ENCODE measurements at regions not wholly inside any gene's neighbourhood (a gene's known extent, or its start where the extent isn't known, plus 50 kb on each side); places are given as distances from the start of the nearest gene placed in this dataset.
"Not testable (repeated sequence)": the region's sequence is repeated elsewhere in the genome, so short reads cannot be mapped to it uniquely, and the experiment has no call there.

DNA sequence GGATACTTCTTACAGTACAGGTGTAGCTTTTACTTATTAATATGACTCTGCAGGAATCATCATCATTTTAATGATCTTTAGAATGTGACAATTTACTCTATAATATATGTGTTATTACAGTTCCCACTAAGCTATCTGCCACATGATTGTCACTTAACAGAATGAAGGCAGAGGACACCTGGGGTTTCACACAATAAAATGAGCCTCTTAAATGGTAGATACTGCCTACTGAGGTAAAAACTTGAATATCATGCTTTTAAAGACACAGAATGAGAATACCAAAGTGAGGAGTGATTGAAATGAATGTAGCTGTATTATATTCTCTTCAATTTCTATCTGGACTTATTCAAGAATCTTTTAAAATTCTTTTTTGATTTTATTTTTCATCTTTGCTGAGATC lies 1255.3 kb upstream of the LRRN3 start:
- DNase-seq, result no peak

DNA sequence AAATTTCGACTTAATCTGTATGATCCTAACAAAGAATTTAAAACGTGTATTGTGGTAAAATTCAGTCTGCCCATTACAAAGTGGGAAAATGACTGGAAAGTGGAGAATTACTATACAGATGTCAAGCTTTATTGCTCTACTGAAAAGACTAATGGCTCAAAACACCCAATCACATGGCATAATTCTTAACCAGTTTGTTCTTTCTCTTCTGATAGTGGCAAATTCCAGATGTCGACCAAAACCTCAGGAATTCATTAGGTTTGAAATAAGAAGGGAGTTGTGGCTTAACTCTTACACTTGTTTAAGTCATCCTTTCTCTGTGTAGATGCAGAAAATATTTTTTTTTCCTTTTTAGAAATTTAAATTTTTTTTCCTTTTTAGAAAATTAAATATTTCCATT lies 1254.9 kb upstream of the LRRN3 start:
- no peak for DNase-seq

DNA sequence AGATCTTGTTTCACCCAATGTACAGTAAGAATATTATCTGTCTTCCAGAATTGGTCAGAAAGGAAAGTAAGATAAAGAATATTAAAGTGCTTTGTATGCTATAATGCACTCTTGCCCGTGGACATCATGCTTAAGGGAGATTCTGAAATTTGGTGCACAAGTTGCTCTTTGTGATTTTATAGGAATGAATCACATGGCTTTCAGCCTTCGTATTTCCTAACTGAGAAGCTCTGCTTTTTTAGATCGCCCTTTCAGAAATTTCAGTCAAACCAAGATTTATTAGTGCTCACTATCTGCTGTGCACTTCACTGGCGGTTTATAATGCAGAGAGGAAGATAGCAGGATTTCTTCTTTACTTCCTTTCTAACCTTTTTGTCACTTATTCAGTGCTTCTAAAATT lies 1248.5 kb upstream of the LRRN3 start:
- no peak for DNase-seq

DNA sequence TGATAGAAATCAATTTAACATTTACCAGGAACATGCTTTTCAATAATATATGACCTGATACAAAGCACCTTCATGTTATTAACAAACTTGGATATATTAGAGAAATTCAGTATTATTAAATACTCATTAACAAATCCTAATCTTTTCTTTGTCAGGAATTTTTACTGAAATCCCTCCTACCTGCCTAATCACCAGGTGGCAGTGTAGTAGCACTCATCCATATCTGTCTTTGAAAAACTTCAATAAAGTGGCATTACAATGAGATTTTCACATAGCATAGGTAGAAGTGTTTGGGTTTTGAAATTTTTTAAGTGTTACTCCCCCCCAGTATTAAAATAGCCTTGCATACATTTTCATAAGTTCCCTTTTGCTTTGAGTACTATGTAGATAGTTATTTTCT lies 1246.6 kb upstream of the LRRN3 start:
- DNase-seq, result no peak

DNA sequence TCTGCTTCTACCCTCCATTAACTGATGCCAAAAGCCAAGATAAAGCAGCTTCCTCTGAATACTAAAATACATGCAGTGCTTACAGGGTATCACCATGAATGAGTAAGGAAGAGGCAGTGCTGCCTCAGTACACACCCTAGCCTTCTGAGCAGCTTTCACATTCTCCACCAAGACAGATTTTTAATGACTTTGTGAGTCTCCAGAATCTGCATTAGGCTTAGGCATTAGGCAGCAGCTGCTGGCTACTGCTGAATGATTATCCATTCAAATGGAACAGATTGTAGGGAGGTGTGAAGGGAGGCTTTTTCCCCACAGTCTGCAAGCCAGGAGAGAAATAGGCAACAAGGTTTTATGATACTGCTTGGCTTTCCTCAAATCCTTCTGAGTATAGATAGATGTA lies 1226.7 kb upstream of the LRRN3 start:
- no peak for DNase-seq

DNA sequence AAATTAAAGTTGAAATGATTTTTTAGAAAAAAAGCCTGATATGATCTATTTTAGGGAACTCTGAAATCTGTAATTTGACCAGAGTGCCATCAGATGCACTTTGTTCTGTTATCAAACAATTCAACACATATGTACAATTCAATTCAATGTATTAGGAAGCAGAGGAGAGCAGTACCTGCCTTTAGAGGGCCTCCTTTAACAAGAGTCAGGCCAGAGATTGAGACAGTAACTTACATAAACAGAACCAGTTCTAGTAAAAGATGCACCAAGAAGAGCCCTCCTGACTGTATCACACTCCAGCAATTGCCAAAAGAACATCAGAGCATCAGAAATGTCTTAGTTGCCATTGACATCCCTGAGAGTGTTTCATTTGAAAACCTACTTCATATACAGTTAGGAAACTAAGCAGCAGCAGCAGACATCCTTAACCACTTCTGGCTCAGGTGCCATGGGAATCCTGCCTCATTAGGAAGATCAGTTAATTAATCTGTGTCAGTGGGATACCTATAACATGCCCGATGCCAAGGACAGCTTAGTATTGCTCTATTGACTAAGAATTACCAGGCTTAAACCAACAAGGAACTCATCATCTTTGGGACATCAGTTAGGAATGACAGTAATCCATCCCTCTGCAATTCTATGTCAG lies 1222.6 kb upstream of the LRRN3 start:
- no peak for DNase-seq

DNA sequence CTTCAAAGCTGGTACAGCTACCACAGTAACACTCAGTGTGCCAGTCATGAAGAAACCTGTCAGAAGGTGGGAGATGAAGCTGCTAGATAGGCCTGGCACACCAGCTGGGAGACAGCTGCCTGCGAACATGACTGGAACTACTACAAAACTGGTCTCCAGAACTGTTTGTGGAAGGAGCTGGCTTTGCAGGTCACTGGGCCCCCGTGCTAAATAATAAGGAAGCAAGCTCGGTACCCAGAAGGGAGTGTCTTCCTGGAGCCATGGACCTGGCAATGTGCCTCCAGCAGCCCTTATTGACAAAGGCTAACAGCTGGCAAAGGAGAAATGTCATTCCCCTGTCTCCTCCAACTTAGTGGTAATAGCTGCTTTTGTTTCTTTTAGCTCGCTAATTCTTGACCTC lies 1217.6 kb upstream of the LRRN3 start:
- DNase-seq, result no peak

DNA sequence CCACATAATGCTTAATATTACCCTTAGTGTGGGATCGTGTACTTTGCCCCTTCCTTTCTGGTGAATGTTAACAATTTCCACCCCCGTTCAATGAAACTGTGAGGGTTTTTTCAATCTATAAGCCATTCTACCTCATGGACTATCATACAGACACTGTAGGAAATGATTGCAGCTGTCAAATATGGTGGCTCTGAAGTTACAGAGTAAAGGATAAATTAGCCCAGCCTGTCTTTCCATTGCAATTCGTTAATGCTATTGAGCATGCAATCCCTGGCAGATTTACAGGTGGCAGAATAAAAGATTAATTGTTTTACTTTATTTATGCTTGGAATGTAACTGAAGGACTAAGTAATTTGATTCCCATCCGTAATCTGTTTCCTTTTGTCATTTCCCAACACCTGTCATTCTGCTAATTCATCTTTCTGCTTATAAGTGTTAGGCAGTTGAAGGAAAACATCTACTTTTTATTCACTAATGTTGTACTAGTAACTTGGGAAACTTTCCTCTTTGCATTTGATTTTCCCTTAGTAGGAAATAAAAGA lies 1211.6 kb upstream of the LRRN3 start:
- DNase-seq, result no peak

DNA sequence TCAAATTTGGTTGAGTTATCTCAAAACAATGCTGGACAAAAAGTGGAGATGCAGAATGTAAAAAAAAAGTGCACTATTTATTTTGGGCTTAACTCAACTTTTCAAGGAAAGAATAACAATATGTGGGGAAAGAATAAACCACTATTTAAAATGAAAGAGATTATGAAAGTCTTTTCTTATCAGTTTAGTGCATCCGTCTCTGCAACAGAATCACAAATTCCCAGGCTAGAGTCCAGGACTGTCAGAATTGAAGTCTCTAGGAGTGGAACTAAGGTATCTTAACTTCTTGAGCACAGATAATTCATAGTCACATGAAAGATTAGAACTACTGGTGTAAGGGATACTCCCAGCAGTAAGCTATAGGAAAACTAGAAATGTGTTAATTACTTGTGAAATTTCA lies 1200.3 kb upstream of the LRRN3 start:
- DNase-seq, result no peak

DNA sequence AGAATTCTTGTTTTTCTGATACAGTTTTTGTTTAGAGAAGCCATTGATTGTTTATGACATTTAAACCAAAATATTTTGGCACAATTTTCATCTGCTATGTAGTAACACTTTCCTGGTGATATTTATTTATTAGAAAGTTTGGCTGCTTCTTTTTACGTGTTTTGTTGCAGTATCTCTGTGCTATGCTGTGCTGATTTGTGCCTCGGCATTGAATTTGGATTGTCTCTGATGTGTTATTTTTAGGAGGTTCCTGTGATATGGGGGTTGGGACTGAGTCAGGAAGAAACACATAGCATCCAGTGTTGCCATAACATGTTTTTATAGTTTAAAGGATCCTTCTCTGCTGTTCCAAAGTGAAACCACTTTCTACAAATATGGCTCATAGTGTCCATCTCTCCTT lies 1197.7 kb upstream of the LRRN3 start:
- no peak for DNase-seq

DNA sequence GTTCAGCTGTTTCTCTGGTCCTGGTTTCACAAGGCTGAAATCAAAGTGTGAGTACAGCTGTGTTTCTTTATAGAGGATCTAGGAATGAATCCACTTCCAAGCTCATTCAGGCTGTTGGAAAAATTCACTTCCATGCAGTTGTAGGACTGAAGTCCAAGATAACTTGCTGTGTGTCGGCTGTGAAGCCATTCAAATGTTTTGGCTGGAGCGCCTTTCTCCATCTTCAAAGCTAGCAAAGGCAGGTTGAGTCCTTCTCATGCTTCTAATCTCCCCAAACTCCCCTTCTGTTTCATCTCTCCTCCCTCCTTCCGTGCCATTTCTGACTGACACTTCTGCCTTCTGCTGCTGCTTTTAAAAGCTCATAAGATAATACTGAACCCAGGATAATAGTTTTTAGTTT lies 1195.4 kb upstream of the LRRN3 start:
- no peak for DNase-seq

DNA sequence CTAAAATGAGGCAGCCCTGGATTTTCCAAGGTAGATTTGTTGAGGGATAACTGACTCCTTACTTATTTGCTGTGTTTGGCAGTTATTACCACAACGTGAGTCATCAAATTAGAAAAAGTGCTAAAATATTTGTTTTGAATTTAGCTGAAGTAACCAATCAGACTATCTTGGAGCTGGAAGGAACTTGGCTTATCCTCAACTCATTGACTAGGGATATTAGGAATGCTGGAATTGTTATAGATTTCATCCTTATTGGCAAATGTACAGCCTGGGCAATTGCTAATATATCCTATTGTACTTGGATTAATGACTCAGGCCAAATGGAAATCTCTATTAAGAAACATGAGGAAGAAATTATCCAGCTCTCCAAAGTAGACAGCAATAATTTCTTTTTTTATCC lies 1189.0 kb upstream of the LRRN3 start:
- no peak for DNase-seq

DNA sequence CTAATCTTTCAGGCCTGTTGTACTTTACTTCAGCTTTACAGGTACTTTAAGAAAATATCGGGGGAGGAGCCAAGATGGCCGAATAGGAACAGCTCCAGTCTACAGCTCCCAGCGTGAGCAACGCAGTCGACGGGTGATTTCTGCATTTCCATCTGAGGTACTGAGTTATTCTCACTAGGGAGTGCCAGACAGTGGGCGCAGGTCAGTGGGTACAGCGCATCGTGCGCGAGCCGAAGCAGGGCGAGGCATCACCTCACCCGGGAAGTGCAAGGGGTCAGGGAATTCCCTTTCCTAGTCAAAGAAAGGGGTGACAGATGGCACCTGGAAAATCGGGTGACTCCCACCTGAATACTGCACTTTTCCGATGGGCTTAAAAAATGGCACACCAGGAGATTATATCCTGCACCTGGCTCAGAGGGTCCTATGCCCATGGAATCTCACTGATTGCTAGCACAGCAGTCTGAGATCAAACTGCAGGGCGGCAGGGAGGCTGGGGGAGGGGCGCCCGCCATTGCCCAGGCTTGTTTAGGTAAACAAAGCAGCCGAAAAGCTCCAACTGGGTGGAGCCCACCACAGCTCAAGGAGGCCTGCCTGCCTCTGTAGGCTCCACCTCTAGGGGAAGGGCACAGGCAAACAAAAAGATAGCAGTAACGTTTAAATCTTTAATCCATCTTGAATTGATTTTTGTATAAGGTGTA lies 1185.4 kb upstream of the LRRN3 start:
- DNase-seq, result not testable (repeated sequence)

DNA sequence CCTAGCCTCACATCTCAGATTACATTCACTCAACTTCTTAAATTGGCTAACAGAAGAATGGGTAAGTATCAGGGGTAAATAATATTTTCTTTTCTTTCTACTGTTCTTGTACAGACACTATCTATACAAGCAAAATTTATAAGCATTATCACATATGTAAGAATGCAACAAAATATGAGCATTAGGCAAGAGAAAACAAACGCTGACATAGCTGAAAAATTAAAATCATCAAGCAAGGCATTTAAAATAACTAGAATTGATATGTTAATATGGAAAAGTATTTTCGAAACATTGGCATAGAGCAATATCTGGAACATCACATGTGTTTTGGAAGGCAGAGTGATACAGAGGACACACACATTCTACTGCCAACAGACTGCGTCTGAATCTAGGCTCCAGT lies 1175.3 kb upstream of the LRRN3 start:
- DNase-seq, result no peak

DNA sequence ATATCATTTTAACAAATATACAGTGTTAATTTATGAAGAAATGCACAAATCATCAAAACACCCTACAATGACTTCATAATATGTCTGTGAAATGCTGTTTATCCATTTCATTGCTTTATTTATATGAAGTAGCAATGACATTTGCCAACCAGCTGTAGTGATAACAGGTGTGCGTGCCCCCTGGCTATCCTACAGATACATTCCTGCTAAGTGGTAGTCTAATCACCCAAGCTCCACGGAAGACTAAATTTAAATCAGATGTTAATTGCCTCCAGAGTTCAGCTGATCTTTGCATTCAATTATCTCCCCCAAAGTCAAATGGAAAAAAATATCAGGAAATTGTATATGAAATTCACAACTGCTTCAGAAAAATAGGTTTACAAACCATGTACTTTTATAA lies 1164.2 kb upstream of the LRRN3 start:
- no peak for DNase-seq

DNA sequence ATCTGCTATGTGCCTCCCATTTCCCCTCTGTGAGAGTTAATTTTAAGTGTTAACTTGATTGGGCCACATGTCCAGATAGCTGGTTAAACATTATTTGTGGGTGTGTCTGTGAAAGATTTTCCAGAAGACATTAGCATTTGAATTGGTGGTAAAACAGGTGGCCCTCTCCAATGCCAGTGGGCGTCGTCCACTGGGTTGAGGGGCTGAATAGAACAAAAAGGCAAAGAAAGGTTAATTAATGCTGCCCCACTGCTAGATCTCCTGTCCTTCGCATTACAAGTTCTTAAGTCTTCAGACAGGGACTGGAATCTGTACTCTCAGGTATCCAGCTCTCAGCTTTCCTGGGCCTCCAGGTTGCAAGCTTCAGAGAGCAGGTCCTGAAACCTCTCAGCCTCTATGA lies 1160.9 kb upstream of the LRRN3 start:
- no peak for DNase-seq

DNA sequence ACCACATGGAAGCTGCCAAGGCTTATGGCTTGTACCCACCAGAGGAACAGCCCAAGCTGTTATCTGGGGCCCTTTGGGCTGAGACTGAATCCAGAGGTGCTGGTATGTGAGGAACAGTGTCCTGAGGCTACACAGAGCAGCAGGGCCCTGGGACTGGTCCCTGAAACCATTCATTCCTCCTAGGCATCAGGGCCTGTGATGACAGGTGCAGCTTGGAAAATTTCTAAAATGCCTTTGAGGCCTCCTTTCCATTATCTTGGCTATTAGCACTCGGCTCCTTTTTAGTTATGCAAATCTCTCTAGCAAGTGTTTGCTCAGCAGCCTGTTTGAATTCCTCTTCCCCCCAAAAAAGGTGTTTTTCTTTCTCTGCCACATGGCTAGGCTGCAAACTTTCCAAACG lies 1151.7 kb upstream of the LRRN3 start:
- no peak for DNase-seq

DNA sequence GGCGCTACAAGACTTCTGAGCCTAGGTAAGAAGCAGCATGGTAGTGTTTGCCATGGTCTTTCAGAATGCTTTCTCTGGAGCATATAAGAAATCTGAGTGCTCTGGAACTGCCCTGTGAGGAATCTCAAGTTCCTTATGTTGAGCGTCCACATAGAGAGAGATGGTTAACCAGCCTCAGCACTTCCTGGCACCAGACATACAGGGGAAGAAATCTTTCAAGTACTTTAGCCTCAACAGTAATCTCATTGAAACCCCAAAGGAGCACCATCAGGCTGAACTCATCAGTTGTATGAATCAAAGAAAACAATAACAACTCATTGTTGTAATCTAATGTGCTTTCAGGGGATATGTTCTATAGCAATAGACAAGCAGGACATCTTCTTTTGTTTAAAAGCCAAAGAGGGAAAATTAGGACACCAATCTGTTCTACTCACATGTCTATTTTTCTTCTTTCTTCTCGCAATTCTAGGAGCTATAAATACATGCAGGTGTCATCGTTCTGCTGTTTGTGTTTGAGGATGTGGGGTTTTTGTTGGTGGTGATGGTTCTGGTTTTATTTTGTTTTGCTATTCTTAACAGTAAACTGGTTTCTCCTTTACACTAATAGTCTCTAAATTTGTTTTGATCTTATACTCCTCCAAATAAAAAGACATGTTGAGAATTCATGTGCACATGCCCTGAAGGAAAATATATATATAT lies 1145.0 kb upstream of the LRRN3 start:
- no peak for DNase-seq

DNA sequence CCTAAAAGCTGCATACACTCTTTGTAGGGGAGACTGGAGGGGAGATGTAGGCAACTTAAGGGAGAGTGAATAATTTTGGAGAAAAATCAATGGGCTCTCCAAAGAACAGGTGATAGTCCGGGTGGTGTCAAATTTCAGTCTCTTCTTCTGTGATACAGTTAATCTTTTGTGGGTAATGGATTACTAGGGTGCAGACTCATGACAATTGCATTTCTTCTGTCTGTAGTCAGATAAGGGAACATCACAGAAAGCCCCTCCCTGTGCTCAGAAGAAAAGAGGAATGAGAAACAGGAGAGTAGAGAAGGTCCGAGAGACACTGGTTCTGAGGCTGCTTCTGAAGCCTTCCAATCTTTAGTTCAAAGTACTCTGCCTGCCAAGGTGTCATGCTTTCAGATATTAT lies 1140.7 kb upstream of the LRRN3 start:
- no peak for DNase-seq

DNA sequence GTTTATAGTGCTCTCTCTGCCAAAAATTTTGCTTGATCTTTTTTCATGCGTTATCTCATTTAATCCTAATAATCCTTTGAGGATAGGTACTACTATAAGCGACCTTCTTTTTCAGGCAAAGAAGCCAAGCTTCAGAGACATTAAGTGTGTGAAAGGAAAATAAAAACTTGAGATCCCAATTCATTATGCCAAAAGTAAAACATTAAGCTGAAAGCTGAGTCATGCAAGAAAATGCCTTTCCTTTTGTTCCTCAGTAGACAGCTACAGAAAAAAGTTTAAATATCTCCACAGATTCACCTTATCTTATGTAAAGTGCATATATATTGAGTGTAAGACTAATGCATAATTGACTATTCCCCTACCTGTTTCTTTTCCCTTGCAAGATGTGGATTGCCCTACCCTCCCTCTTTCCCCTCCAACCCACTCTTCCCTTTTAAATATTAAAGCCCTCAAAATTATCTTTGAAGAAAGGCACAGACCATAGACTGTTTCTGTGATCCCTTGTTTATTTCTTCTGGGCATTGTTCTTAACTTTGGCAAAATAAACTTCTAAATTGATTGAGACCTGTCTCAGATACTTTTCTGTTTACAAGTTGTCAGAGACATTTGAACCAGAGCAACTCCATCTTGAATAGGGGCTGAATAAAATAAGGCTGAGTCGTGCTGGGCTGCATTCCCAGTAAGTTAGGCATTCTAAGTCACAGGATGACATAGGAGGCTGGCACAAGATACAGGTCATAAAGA lies 1139.9 kb upstream of the LRRN3 start:
- DNase-seq, result no peak

DNA sequence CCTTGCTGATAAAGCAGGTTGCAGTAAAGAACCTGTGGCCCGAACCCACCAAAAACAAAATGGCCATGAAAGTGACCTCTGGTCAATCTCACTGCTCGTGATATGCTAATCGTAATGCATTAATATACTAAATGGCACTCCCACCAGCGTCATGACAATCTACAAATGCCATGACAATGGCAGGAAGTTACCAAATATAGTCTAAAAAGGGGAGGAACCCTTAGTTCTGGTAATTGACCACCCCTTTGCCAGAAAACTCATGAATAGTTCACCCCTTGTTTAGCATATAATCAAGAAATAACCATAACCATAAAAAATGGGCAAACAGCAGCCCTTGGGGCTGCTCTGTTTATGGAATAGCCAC lies 1139.4 kb upstream of the LRRN3 start:
- no peak for DNase-seq

DNA sequence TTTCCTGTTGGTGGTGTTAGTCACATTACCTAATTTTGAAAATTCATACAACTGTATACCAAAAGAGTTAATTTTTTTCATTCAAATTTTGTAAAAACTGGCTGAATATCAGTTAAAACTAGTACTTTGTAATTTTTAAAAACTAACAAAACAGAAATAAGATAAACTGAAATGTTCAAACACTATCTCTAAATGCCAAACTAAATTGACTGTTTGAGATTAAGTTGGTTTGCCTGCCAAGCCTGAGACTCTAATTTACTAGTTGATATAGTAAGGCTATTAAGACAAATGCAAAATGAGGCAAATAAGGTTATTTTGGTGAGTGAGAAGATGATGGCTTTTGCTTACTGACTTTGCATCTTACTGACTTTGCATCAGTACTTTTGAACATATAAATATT lies 1134.9 kb upstream of the LRRN3 start:
- no peak for DNase-seq

DNA sequence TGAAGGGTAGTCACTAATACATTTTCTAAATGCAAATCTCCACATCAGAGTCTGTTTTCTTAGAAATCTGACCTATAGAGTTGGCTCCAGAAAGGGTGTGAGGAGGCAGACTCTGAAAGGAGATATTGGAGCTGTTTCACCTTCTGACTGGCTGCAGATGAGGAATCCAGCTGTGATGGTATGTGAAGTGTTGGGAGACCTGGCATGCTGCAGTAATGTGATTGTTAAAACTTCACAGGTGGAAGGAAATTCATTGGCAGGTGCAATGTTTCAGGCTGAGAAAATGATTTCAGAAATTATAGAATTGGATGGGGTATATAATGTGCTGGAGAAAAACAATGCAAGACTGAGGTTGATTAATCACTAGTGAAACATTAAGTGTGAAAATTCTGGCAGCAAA lies 1134.0 kb upstream of the LRRN3 start:
- DNase-seq, result no peak

DNA sequence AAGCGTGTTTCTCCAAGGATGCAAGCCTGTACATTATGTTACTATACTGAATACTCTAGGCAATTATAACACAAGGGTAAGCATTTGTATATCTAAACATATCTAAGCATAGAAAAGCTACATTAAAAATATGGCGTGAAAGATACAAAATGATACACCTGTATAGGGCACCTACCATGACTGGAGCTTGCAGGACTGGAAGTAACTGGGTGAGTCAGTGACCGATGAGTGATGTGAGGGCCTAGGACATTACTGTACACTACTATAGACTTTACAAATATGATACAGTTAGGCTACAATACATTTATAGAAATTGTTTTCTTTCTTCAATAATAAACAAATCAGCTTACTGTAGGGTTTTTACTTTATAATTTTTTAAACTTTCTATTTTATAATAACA lies 1127.2 kb upstream of the LRRN3 start:
- no peak for DNase-seq

All from cerebellar nuclear complex (tissue), 1 donor.